AG09309 (cell line): ENCODE measurements at regions not wholly inside any gene's neighbourhood (a gene's known extent, or its start where the extent isn't known, plus 50 kb on each side); places are given as distances from the start of the nearest gene placed in this dataset.

Source experiments
- DNase-seq: peaks from one replicate; pipeline ENCODE4 v3.0.0-alpha.2; 2010; ENCODE audit warnings: low read depth
- H3K4me3 ChIP-seq: 2 replicates; pipeline ENCODE4 v1.5.1; 2011; ENCODE audit warnings: mild to moderate bottlenecking, low read depth, low read length, moderate library complexity; ENCODE audit not compliant: control insufficient read depth
- CTCF ChIP-seq: IDR thresholded peaks from 2 replicates; pipeline ENCODE4 v1.5.1; 2011; ENCODE audit warnings: mild to moderate bottlenecking, low read depth, low read length, inconsistent platforms; ENCODE audit not compliant: insufficient read depth, control insufficient read depth; ENCODE audit errors: missing control alignments

DNA sequence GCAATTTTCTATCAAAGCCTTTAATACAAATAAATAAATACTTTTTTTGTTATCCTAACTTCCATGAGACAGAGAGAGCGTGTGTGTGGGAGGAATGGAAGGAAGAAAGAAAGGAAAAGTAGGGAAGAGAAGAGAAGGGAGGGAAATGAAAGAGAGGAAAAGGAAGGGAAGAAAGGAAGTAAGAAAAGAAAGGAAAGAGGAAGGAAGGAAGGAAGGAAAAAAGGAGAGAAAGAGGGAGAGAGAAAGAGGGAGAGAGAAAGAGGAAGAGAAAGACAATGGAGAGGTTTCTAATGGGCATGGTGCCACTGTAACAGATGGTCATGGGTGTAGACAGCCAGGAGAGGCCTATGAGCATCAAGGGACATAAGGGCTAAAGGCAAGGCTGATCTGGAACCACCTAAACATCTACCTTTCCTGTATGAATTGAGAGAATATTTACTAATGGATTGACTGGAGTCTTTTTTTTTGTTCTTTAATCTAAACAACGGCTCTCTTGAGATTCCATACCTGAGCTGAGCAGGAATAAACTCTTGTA lies 234.9 kb downstream of the PTPRC start:
- no peak for TF ChIP-seq CTCF
- H3K4me3 ChIP-seq, result no peak overlapping the region
- no peak for DNase-seq

- no peak for DNase-seq
- no peak overlapping the region for H3K4me3 ChIP-seq
- TF ChIP-seq CTCF, result no peak
Observed at GRCh38 chr1:198876371-198876871, 237.6 kb downstream of the PTPRC start.

- no peak overlapping the region for H3K4me3 ChIP-seq
- TF ChIP-seq CTCF, result no peak
- no peak for DNase-seq
Observed at GRCh38 chr1:198878566-198878965, 239.7 kb downstream of the PTPRC start.

DNA sequence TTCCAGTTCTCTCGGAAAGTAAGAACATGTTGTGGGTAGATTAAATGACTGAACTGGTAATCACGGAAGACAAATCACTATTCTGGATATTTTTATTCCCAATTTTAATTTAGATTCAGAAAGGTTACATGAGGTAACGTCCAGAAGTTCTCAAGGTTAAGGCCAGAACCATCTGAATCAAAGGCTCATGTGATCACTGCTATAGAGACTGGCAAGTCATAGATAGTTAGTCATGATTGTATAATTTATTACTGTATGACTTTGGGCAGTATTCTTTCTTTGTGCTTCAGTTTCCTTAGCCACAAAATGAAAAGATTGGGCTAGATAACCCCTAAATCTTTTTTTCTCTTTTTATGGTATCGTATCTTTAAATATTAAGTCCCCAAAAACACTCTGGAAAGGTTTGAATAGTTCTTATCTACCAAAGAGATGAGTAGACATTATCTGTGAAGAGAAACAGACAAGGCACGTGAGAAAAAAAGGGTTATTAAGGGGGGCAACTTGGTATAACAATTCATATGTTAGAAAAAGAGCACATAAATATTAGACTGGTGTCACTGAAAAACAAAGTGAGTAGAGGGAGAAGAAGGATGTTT lies 241.0 kb downstream of the PTPRC start:
- H3K4me3 ChIP-seq, result no peak overlapping the region
- DNase-seq, result no peak
- TF ChIP-seq CTCF, result no peak

- no peak overlapping the region for H3K4me3 ChIP-seq
- peak; percentile 71 for DNase-seq
- TF ChIP-seq CTCF, result no peak
Observed at GRCh38 chr1:198880397-198880796, 241.6 kb downstream of the PTPRC start.

DNA sequence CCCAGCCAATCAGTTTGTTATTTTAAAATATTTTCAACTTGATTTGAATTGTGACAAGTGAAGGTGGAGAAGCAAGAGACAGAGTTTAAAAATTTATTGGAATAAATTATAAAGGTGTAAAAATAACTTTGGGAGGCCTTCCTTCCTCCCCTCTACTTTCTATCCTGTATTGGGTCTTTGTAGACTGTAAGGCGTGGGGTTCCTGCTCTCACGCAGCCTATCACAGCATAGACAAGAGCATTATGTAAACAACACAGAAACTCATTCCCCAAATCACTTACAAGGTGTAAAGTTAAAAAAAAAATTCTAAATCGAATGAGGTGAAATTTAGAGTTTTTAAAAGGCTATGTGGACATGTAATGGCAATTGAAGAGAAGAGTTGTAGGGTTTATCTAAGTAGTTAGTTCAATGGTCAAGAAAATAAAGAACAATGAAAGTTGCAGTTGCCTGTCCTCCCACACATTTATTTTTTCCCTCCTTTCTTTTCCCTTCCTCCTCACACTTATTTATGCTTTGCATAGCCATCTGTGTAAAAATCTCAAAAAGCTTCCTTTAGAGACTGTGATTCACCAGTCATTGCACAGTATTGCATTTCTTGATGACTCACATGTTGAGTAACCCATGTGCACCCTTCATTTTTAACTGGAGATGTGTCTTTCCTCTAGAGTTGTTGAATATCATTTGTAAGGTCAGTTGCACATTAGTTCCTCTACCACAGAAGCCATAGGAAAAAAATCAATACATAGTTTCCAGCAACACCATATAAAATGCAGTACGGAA lies 242.2 kb downstream of the PTPRC start:
- DNase-seq, result peak; percentile 90
- TF ChIP-seq CTCF, result no peak
- H3K4me3 ChIP-seq, result no peak overlapping the region
